Coronary artery (tissue), 2 donors: ENCODE measurements at regions not wholly inside any gene's neighbourhood (a gene's known extent, or its start where the extent isn't known, plus 50 kb on each side); places are given as distances from the start of the nearest gene placed in this dataset.
A peak's percentile ranks its signal among the peaks of the same experiment; 100 is the strongest.

Source experiments
- DNase-seq: peaks from one replicate; pipeline ENCODE4 v3.0.0-alpha.2; 2017; ENCODE audit warnings: low spot score
- H3K27ac ChIP-seq, 2 donors: fragments of 200-600 bp; sonication (generic); one replicate each; pipeline ENCODE4 v1.5.1; 2016 to 2019
- H3K4me3 ChIP-seq: fragments of 200-600 bp; sonication (generic); 2 replicates; pipeline ENCODE4 v1.5.1; 2016; ENCODE audit warnings: mild to moderate bottlenecking, moderate library complexity
- CTCF ChIP-seq: fragments of 200-600 bp; sonication (generic); IDR thresholded peaks from one replicate; pipeline ENCODE4 v1.5.1; 2019; ENCODE audit warnings: antibody characterized with exemption

DNA sequence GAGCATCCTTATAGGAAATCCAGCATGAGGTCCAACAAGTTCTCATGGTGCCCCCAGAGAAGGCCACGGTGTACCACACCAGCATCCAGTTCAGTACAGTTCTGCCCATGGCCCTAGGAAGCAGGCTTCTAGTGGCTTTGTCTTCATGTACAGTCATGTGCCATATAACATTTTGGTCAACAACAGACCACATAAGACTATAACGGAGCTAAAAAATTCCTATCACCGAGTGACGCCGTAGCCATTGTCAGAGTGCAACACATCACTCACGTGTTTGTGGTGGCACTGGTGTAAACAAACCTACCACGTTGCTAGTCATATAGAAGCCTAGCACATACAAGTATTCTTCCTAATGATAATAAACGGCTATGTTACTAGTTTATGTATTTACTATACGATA is 209.0 kb downstream of the ARRDC4 start:
- no peak for TF ChIP-seq CTCF
- DNase-seq: no peak

DNA sequence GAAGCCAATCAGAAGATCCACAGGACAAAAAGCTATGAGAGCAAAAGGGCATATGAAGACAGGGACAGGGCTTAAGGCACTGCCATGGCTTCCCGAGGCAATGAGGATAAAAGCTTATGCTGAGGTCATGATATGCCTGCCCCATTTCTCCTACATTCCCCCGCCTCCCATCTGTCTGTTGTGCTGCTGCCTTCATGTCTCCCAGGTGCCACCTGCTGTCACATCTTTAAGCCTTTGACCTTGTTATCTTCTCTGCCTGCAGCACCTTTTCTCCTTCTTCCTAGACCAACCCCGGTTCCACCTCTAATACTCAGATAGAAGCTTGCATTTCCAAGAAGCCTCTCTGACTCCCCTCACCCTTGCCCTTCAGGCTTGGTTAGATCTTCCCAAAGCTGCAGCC is 213.8 kb downstream of the ARRDC4 start:
- no peak for DNase-seq
- Histone ChIP-seq H3K4me3 (no peak overlapping the region), H3K27ac (no peak overlapping the region)
- no peak for TF ChIP-seq CTCF

More for the DNA sequence above, 209.0 kb downstream of the ARRDC4 start:
- Histone ChIP-seq H3K27ac (no peak overlapping the region), H3K4me3 (no peak overlapping the region)

DNA sequence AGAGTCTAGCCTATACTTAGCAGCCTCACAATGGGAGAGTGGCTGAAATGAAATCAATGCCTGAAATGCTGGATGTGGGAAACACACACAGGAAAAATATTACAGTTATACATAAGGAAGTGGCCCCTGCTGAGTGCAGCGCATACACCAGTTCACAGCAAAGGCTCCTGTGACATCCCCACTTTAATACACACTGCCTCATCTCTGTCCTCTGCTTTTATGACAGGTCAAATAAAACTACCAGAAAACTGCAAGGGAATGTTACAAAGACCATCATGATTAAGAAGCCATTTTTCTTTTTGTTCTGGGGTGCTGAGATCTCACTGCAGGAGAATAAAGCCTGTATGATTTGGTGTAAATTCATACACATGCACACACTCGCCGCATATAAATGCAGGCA is 214.3 kb downstream of the ARRDC4 start:
- TF ChIP-seq CTCF: no peak
- no peak overlapping the region for H3K4me3 ChIP-seq
- H3K27ac ChIP-seq: no peak overlapping the region
- DNase-seq: no peak

DNA sequence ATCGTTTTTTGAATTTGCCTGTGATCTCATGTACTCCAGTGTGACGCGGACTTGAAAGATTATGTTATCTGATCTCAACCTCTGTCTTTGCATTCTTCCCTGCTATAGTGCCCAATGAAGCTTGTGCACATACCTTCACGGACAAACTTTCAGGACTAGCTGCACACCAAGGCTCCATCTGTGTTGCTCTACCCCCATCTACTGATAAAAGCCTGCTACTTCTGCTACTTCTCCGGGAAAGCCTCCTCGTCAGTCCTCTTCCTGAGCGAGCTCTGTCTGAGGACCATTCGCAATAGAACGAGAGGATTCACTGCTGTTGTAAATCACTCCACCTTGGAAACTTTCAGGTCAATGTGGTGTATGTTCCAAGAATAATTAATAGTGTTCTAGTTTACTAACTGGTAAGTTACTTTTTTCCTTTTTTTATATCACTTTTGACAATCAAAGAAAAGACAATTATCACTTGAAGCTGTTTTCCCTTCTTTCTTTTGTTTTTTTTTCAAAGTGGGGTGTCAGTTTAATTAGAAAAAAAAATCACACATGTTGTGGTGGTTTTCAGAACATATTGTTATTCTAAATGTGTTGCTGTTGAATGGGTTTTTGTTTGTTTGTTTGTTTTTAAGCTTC is 217.6 kb downstream of the ARRDC4 start:
- H3K27ac ChIP-seq: no peak overlapping the region
- peak; percentile 47 for TF ChIP-seq CTCF
- DNase-seq: no peak
- no peak overlapping the region for H3K4me3 ChIP-seq

DNA sequence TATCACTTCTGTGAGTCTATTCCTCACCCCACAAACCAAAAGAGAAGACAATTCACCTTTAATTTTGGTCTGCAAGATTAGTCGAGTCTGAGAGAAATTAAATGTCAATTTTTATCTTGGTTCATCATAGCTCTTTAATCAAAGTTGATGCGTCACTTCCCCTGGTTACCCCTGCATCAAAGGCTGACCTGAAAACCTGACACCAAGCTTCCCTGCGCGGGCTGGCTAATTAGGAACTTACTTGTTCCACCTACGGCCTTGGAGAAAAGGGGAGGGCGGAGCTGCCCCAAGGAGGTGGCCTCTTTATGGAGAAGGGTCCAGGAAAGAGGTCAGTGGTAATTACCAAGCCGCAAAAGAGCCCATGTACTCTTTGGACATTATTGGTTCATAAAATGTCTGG is 218.4 kb downstream of the ARRDC4 start:
- TF ChIP-seq CTCF: no peak
- Histone ChIP-seq H3K27ac (no peak overlapping the region), H3K4me3 (no peak overlapping the region)
- DNase-seq: no peak

- Histone ChIP-seq H3K27ac (no peak overlapping the region), H3K4me3 (no peak overlapping the region)
- no peak for TF ChIP-seq CTCF
- DNase-seq: no peak
Measured at GRCh38 chr15:98187549-98187948, 227.0 kb downstream of the ARRDC4 start.

DNA sequence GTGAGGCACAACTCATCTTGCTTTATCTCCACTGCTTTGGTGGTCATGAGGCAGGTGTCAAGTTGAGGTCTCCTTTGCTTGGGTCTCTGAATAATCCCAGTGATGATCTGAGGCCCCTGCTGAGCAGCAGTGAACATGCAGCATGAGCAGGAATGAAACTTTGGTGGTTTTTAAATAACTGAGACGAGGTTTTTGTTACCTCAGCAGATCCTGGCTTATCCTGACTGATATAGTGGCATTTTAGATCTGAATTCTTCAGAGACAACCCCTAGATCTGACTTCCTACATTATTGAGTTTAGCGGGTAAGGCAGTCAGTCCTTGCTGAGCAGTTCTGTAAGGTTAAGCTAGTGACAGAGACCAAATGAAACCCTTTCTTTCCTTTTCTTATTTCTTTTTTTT is 230.4 kb downstream of the ARRDC4 start:
- no peak for DNase-seq

More for the DNA sequence above, 230.4 kb downstream of the ARRDC4 start:
- TF ChIP-seq CTCF: no peak
- no peak overlapping the region for H3K27ac ChIP-seq
- no peak overlapping the region for H3K4me3 ChIP-seq
